ENCODE measurements at regions not wholly inside any gene's neighbourhood (a gene's known extent, or its start where the extent isn't known, plus 50 kb on each side); places are given as distances from the start of the nearest gene placed in this dataset.

GRCh38 chr1:108038653-108039236 lies 73.8 kb upstream of the VAV3 start:
- no peak for DNase-seq
- no peak overlapping the region for H3K9ac ChIP-seq (ENCODE audit: low read depth, low read length)
- H3K4me3 ChIP-seq (ENCODE audit: low read depth in 1 of 2, low read length in 2 of 2) = no peak overlapping the region
- H3K9me3 ChIP-seq (ENCODE audit: insufficient read depth, low read length, severe bottlenecking) = no peaks in the 10 kb centered on the region
- H3K27ac ChIP-seq (ENCODE audit: low read length) = no peak overlapping the region
- TF ChIP-seq CTCF (IDR thresholded peaks at IDR 0.05; ENCODE audit: borderline replicate concordance, extremely low read depth, low read length, poor library complexity, severe bottlenecking) = no peak
- no peak for TF ChIP-seq EZH2 (IDR thresholded peaks at IDR 0.05; ENCODE audit: borderline replicate concordance, low read depth, low read length, severe bottlenecking)
- H3K4me1 ChIP-seq (ENCODE audit: insufficient read depth, low read length) = peaks cover 12% of the 10 kb centered on the region
- no peaks in the 10 kb centered on the region for H3K27me3 ChIP-seq (ENCODE audit: insufficient read depth, low read length, poor library complexity)
- H3K79me2 ChIP-seq (ENCODE audit: insufficient read depth, low read length) = no peaks in the 10 kb centered on the region
- H3K4me2 ChIP-seq (ENCODE audit: insufficient read depth, low read length) = no peak overlapping the region
- H3K36me3 ChIP-seq (ENCODE audit: insufficient read depth, low read length) = no peaks in the 10 kb centered on the region
- ATAC-seq (ENCODE audit: insufficient read depth, low read depth) = no peak
- H4K20me1 ChIP-seq (ENCODE audit: insufficient read depth, low read length) = no peaks in the 10 kb centered on the region
- H2AFZ ChIP-seq (ENCODE audit: low read depth, low read length) = no peak overlapping the region

- H3K4me1 ChIP-seq (ENCODE audit: insufficient read depth, low read length) = peaks cover 6% of the 10 kb centered on the region
- DNase-seq (no peak), ATAC-seq (ENCODE audit: insufficient read depth, low read depth) (no peak)
- no peaks in the 10 kb centered on the region for H3K79me2 ChIP-seq (ENCODE audit: insufficient read depth, low read length)
- no peak overlapping the region for H3K4me2 ChIP-seq (ENCODE audit: insufficient read depth, low read length)
- H2AFZ ChIP-seq (ENCODE audit: low read depth, low read length) = no peak overlapping the region
- no peaks in the 10 kb centered on the region for H4K20me1 ChIP-seq (ENCODE audit: insufficient read depth, low read length)
- TF ChIP-seq CTCF (IDR thresholded peaks at IDR 0.05; ENCODE audit: borderline replicate concordance, extremely low read depth, low read length, poor library complexity, severe bottlenecking) (no peak), EZH2 (IDR thresholded peaks at IDR 0.05; ENCODE audit: borderline replicate concordance, low read depth, low read length, severe bottlenecking) (no peak)
- no peaks in the 10 kb centered on the region for H3K27me3 ChIP-seq (ENCODE audit: insufficient read depth, low read length, poor library complexity)
- no peak overlapping the region for H3K4me3 ChIP-seq (ENCODE audit: low read depth in 1 of 2, low read length in 2 of 2)
- H3K27ac ChIP-seq (ENCODE audit: low read length) = no peak overlapping the region
- no peaks in the 10 kb centered on the region for H3K9me3 ChIP-seq (ENCODE audit: insufficient read depth, low read length, severe bottlenecking)
- no peaks in the 10 kb centered on the region for H3K36me3 ChIP-seq (ENCODE audit: insufficient read depth, low read length)
- H3K9ac ChIP-seq (ENCODE audit: low read depth, low read length) = no peak overlapping the region
Measured at GRCh38 chr1:108036796-108037562, 72.0 kb upstream of the VAV3 start.

GRCh38 chr1:108034396-108034795 lies 69.4 kb upstream of the VAV3 start:
- H3K27me3 ChIP-seq (ENCODE audit: insufficient read depth, low read length, poor library complexity) = no peaks in the 10 kb centered on the region
- no peak for TF ChIP-seq CTCF (IDR thresholded peaks at IDR 0.05; ENCODE audit: borderline replicate concordance, extremely low read depth, low read length, poor library complexity, severe bottlenecking)
- no peak overlapping the region for H3K27ac ChIP-seq (ENCODE audit: low read length)
- H3K4me1 ChIP-seq (ENCODE audit: insufficient read depth, low read length) = no peaks in the 10 kb centered on the region
- DNase-seq = no peak
- H2AFZ ChIP-seq (ENCODE audit: low read depth, low read length) = no peak overlapping the region
- no peaks in the 10 kb centered on the region for H3K79me2 ChIP-seq (ENCODE audit: insufficient read depth, low read length)
- ATAC-seq (ENCODE audit: insufficient read depth, low read depth) = no peak
- H3K36me3 ChIP-seq (ENCODE audit: insufficient read depth, low read length) = no peaks in the 10 kb centered on the region
- H3K4me2 ChIP-seq (ENCODE audit: insufficient read depth, low read length) = no peak overlapping the region
- no peaks in the 10 kb centered on the region for H3K9me3 ChIP-seq (ENCODE audit: insufficient read depth, low read length, severe bottlenecking)
- H3K9ac ChIP-seq (ENCODE audit: low read depth, low read length) = no peak overlapping the region
- no peaks in the 10 kb centered on the region for H4K20me1 ChIP-seq (ENCODE audit: insufficient read depth, low read length)
- no peak overlapping the region for H3K4me3 ChIP-seq (ENCODE audit: low read depth in 1 of 2, low read length in 2 of 2)

Measured in DND-41 (cell line).